Neutrophil (primary cell): ENCODE measurements at regions not wholly inside any gene's neighbourhood (a gene's known extent, or its start where the extent isn't known, plus 50 kb on each side); places are given as distances from the start of the nearest gene placed in this dataset.

Experiments
- H3K27ac ChIP-seq: fragments of 200-600 bp; sonication (generic); 2 replicates; pipeline ENCODE4 v1.5.1; 2016; ENCODE audit warnings: mild to moderate bottlenecking, moderate library complexity
- H3K27me3 ChIP-seq: fragments of 200-600 bp; sonication (generic); 2 replicates; pipeline ENCODE4 v1.6.0; 2016; ENCODE audit warnings: mild to moderate bottlenecking
- H3K36me3 ChIP-seq: fragments of 200-600 bp; sonication (generic); 2 replicates; pipeline ENCODE4 v1.5.1; 2017
- H3K4me1 ChIP-seq, 2 experiments: fragments of 200-600 bp in 1 of 2; sonication (generic) in 1 of 2; 1 replicate in 1 of 2; 2 replicates in 1 of 2; pipeline versions ENCODE4 v1.5.1 to v1.6.1; 2013 to 2016; ENCODE audit warnings: low read depth in 1 of 2, low read length in 1 of 2, mild to moderate bottlenecking in 1 of 2, moderate library complexity in 1 of 2; ENCODE audit not compliant: control insufficient read depth in 1 of 2, insufficient read depth in 1 of 2
- H3K4me3 ChIP-seq, 2 experiments: fragments of 200-600 bp in 1 of 2; sonication (generic) in 1 of 2; 1 replicate in 1 of 2; 2 replicates in 1 of 2; pipeline ENCODE4 v1.5.1; 2013 to 2016; ENCODE audit warnings: low read depth in 1 of 2, low read length in 1 of 2, mild to moderate bottlenecking in 1 of 2, moderate library complexity in 1 of 2
- H3K9me3 ChIP-seq: fragments of 200-600 bp; sonication (generic); 2 replicates; pipeline ENCODE4 v1.5.1; 2016
- CTCF ChIP-seq: fragments of 200-600 bp; sonication (generic); IDR thresholded peaks from 2 replicates; pipeline ENCODE4 v1.5.1; 2016; ENCODE audit warnings: antibody characterized with exemption

GRCh38 chr6:1039191-1039590 lies 272.7 kb upstream of the FOXQ1 start:
- no peaks in the 10 kb centered on the region for H3K36me3 ChIP-seq
- no peaks in the 10 kb centered on the region for H3K9me3 ChIP-seq
- no peak overlapping the region for H3K4me3 ChIP-seq
- peaks cover 19% of the 10 kb centered on the region for H3K27me3 ChIP-seq
- no peak for TF ChIP-seq CTCF
- no peaks in the 10 kb centered on the region for H3K4me1 ChIP-seq
- no peak overlapping the region for H3K27ac ChIP-seq

- Histone ChIP-seq H3K27ac (no peak overlapping the region), H3K9me3 (no peaks in the 10 kb centered on the region), H3K27me3 (peaks cover 16% of the 10 kb centered on the region), H3K4me3 (no peak overlapping the region), H3K36me3 (no peaks in the 10 kb centered on the region), H3K4me1 (no peaks in the 10 kb centered on the region)
- TF ChIP-seq CTCF: no peak
These were observed 274.3 kb upstream of the FOXQ1 start for GRCh38 chr6:1037430-1038202.

- Histone ChIP-seq H3K4me3 (no peak overlapping the region), H3K36me3 (no peaks in the 10 kb centered on the region)
- no peak for TF ChIP-seq CTCF
These were observed 276.5 kb upstream of the FOXQ1 start for GRCh38 chr6:1035401-1035800.

GRCh38 chr6:1031720-1032119 lies 280.2 kb upstream of the FOXQ1 start:
- H3K4me1 ChIP-seq: no peaks in the 10 kb centered on the region
- H3K27me3 ChIP-seq: peaks cover 11% of the 10 kb centered on the region
- no peaks in the 10 kb centered on the region for H3K36me3 ChIP-seq
- no peak overlapping the region for H3K27ac ChIP-seq
- no peak for TF ChIP-seq CTCF
- no peak overlapping the region for H3K4me3 ChIP-seq
- H3K9me3 ChIP-seq: no peaks in the 10 kb centered on the region

More at GRCh38 chr6:1035401-1035800, 276.5 kb upstream of the FOXQ1 start:
- H3K4me1 ChIP-seq: no peaks in the 10 kb centered on the region
- H3K9me3 ChIP-seq: no peaks in the 10 kb centered on the region
- peaks cover 16% of the 10 kb centered on the region for H3K27me3 ChIP-seq
- no peak overlapping the region for H3K27ac ChIP-seq

GRCh38 chr6:1029141-1029540 lies 282.8 kb upstream of the FOXQ1 start:
- no peaks in the 10 kb centered on the region for H3K9me3 ChIP-seq
- no peak for TF ChIP-seq CTCF
- H3K36me3 ChIP-seq: no peaks in the 10 kb centered on the region
- H3K4me1 ChIP-seq: no peaks in the 10 kb centered on the region
- H3K27ac ChIP-seq: no peak overlapping the region
- peaks cover 16% of the 10 kb centered on the region for H3K27me3 ChIP-seq
- H3K4me3 ChIP-seq: no peak overlapping the region
